Glutamatergic neuron (in vitro differentiated cells): ENCODE measurements at regions not wholly inside any gene's neighbourhood (a gene's known extent, or its start where the extent isn't known, plus 50 kb on each side); places are given as distances from the start of the nearest gene placed in this dataset.
"Not testable (repeated sequence)": the region's sequence is repeated elsewhere in the genome, so short reads cannot be mapped to it uniquely, and the experiment has no call there.

Experiments
- DNase-seq: peaks from one replicate; pipeline ENCODE4 v3.0.0; 2022
- H3K27ac Mint-ChIP-seq: one replicate; pipeline ENCODE4 v1.8.0; 2020; ENCODE audit warnings: mild to moderate bottlenecking, mixed read lengths, inconsistent platforms; ENCODE audit not compliant: unreplicated experiment
- H3K27me3 Mint-ChIP-seq: one replicate; pipeline ENCODE4 v1.8.0; 2020; ENCODE audit warnings: mild to moderate bottlenecking, moderate library complexity, mixed read lengths, inconsistent platforms; ENCODE audit not compliant: unreplicated experiment
- H3K36me3 Mint-ChIP-seq: one replicate; pipeline ENCODE4 v1.8.0; 2020; ENCODE audit warnings: mild to moderate bottlenecking, mixed read lengths, inconsistent platforms; ENCODE audit not compliant: unreplicated experiment
- H3K4me1 Mint-ChIP-seq: one replicate; pipeline ENCODE4 v1.8.0; 2020; ENCODE audit warnings: mild to moderate bottlenecking, low read depth, mixed read lengths, inconsistent platforms; ENCODE audit not compliant: unreplicated experiment
- H3K4me3 Mint-ChIP-seq: one replicate; pipeline ENCODE4 v1.8.0; 2020; ENCODE audit warnings: mild to moderate bottlenecking, mixed read lengths, inconsistent platforms; ENCODE audit not compliant: unreplicated experiment
- H3K9me3 Mint-ChIP-seq: one replicate; pipeline ENCODE4 v1.8.0; 2020; ENCODE audit warnings: mild to moderate bottlenecking, moderate library complexity, mixed read lengths, inconsistent platforms; ENCODE audit not compliant: unreplicated experiment
- CTCF ChIP-seq: fragments of 200-600 bp; sonication (generic); IDR thresholded peaks from one replicate; pipeline ENCODE4 v1.5.0; 2021; ENCODE audit not compliant: partially characterized antibody, unreplicated experiment

GRCh38 chr5:25334350-25334749, 689.6 kb upstream of the CDH10 start:
- no peak for DNase-seq
- Mint-ChIP-seq H3K36me3 (peaks cover 2% of the 10 kb centered on the region), H3K27me3 (no peaks in the 10 kb centered on the region)

GRCh38 chr5:25330721-25331120, 685.9 kb upstream of the CDH10 start:
- no peak overlapping the region for H3K27ac Mint-ChIP-seq
- DNase-seq = no peak
- H3K36me3 Mint-ChIP-seq = peaks cover 5% of the 10 kb centered on the region
- H3K4me3 Mint-ChIP-seq = no peak overlapping the region
- H3K4me1 Mint-ChIP-seq = no peaks in the 10 kb centered on the region
- peaks cover 4% of the 10 kb centered on the region for H3K9me3 Mint-ChIP-seq
- no peaks in the 10 kb centered on the region for H3K27me3 Mint-ChIP-seq
- no peak for TF ChIP-seq CTCF

More at GRCh38 chr5:25334350-25334749, 689.6 kb upstream of the CDH10 start:
- Mint-ChIP-seq H3K27ac (no peak overlapping the region), H3K4me3 (no peak overlapping the region), H3K4me1 (no peaks in the 10 kb centered on the region), H3K9me3 (peaks cover under 1% of the 10 kb centered on the region)
- TF ChIP-seq CTCF = no peak

GRCh38 chr5:25327172-25327571, 682.4 kb upstream of the CDH10 start:
- H3K27ac Mint-ChIP-seq = no peak overlapping the region
- no peak overlapping the region for H3K4me3 Mint-ChIP-seq
- H3K4me1 Mint-ChIP-seq = no peaks in the 10 kb centered on the region
- peaks cover 4% of the 10 kb centered on the region for H3K9me3 Mint-ChIP-seq
- TF ChIP-seq CTCF = no peak
- H3K36me3 Mint-ChIP-seq = peaks cover 5% of the 10 kb centered on the region
- DNase-seq = no peak
- no peaks in the 10 kb centered on the region for H3K27me3 Mint-ChIP-seq

- Mint-ChIP-seq H3K27ac (no peak overlapping the region), H3K4me3 (no peak overlapping the region), H3K4me1 (no peaks in the 10 kb centered on the region), H3K36me3 (no peaks in the 10 kb centered on the region), H3K9me3 (no peaks in the 10 kb centered on the region), H3K27me3 (no peaks in the 10 kb centered on the region)
- DNase-seq = no peak
- no peak for TF ChIP-seq CTCF
Observed at GRCh38 chr5:25301836-25302235, 657.1 kb upstream of the CDH10 start.

- H3K4me1 Mint-ChIP-seq = no peaks in the 10 kb centered on the region
- DNase-seq = no peak
- H3K9me3 Mint-ChIP-seq = no peaks in the 10 kb centered on the region
- H3K27me3 Mint-ChIP-seq = no peaks in the 10 kb centered on the region
- no peak overlapping the region for H3K27ac Mint-ChIP-seq
- no peak overlapping the region for H3K4me3 Mint-ChIP-seq
- TF ChIP-seq CTCF = no peak
- no peaks in the 10 kb centered on the region for H3K36me3 Mint-ChIP-seq
Observed at GRCh38 chr5:25295067-25295466, 650.3 kb upstream of the CDH10 start.

- not testable (repeated sequence) for H3K9me3 Mint-ChIP-seq, H3K4me3 Mint-ChIP-seq, H3K27me3 Mint-ChIP-seq, H3K36me3 Mint-ChIP-seq, DNase-seq, H3K4me1 Mint-ChIP-seq, H3K27ac Mint-ChIP-seq
Observed at GRCh38 chr5:25289766-25290165, 645.0 kb upstream of the CDH10 start.
